C4-2B (cell line): ENCODE measurements at regions not wholly inside any gene's neighbourhood (a gene's known extent, or its start where the extent isn't known, plus 50 kb on each side); places are given as distances from the start of the nearest gene placed in this dataset.

Experiments used
- H3K27ac ChIP-seq: fragments of 450-650 bp; 2 replicates; pipeline ENCODE4 v1.5.1; 2017
- CTCF ChIP-seq: fragments of 450-650 bp; conservative IDR thresholded peaks from 2 replicates; pipeline ENCODE4 v1.5.1; 2017; ENCODE audit warnings: mild to moderate bottlenecking
- ZFX ChIP-seq: fragments of 450-650 bp; IDR thresholded peaks from 2 replicates; pipeline ENCODE4 v1.6.1; 2017

- no peak overlapping the region for H3K27ac ChIP-seq
- no peak for TF ChIP-seq CTCF
- TF ChIP-seq ZFX = no peak
Observed at GRCh38 chr11:96893988-96894387, 504.2 kb downstream of the JRKL start.

GRCh38 chr11:96894587-96894986 lies 504.8 kb downstream of the JRKL start:
- no peak for TF ChIP-seq ZFX
- no peak for TF ChIP-seq CTCF
- H3K27ac ChIP-seq = no peak overlapping the region

GRCh38 chr11:96899971-96900370 lies 510.2 kb downstream of the JRKL start:
- no peak overlapping the region for H3K27ac ChIP-seq
- no peak for TF ChIP-seq ZFX
- TF ChIP-seq CTCF = no peak

GRCh38 chr11:96905143-96905542 lies 515.3 kb downstream of the JRKL start:
- no peak for TF ChIP-seq ZFX
- no peak overlapping the region for H3K27ac ChIP-seq

GRCh38 chr11:96905663-96906062 lies 515.9 kb downstream of the JRKL start:
- H3K27ac ChIP-seq = no peak overlapping the region
- no peak for TF ChIP-seq ZFX
- TF ChIP-seq CTCF = no peak

GRCh38 chr11:96906476-96906875 lies 516.7 kb downstream of the JRKL start:
- H3K27ac ChIP-seq = no peak overlapping the region
- TF ChIP-seq ZFX = no peak
- no peak for TF ChIP-seq CTCF

- no peak overlapping the region for H3K27ac ChIP-seq
- no peak for TF ChIP-seq CTCF
- no peak for TF ChIP-seq ZFX
Observed at GRCh38 chr11:96925862-96926261, 536.0 kb downstream of the JRKL start.

GRCh38 chr11:96940227-96940626 lies 550.4 kb downstream of the JRKL start:
- no peak for TF ChIP-seq ZFX
- no peak for TF ChIP-seq CTCF
- H3K27ac ChIP-seq = no peak overlapping the region
